ENCODE measurements at regions not wholly inside any gene's neighbourhood (a gene's known extent, or its start where the extent isn't known, plus 50 kb on each side); places are given as distances from the start of the nearest gene placed in this dataset.
"Not testable (repeated sequence)": the region's sequence is repeated elsewhere in the genome, so short reads cannot be mapped to it uniquely, and the experiment has no call there.

DNA sequence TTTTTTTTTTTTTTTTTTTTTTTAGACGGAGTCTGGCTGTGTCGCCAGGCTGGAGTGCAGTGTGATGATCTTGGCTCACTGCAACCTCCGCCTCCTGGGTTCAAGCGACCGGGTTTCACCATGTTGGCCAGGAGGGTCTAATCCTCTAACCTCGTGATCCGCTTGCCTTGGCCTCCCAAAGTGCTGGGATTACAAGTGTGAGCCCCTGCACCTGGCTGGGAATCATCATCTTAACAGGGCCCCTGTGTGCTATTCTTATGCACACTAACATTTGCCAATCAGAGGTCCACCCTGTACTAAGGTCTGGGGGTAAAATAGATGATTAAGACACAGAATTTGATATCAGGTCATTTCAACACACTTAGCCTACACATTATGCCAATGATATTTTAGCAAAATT, 278.7 kb upstream of the CHRM3 start:
- DNase-seq (ENCODE audit: low spot score): no peak
- TF ChIP-seq, protein P1, sequence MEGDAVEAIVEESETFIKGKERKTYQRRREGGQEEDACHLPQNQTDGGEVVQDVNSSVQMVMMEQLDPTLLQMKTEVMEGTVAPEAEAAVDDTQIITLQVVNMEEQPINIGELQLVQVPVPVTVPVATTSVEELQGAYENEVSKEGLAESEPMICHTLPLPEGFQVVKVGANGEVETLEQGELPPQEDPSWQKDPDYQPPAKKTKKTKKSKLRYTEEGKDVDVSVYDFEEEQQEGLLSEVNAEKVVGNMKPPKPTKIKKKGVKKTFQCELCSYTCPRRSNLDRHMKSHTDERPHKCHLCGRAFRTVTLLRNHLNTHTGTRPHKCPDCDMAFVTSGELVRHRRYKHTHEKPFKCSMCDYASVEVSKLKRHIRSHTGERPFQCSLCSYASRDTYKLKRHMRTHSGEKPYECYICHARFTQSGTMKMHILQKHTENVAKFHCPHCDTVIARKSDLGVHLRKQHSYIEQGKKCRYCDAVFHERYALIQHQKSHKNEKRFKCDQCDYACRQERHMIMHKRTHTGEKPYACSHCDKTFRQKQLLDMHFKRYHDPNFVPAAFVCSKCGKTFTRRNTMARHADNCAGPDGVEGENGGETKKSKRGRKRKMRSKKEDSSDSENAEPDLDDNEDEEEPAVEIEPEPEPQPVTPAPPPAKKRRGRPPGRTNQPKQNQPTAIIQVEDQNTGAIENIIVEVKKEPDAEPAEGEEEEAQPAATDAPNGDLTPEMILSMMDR (IDR thresholded peaks at IDR 0.05; ENCODE audit: extremely low read depth, insufficient read depth, missing control alignments): no peak
- in situ Hi-C loops (cut with MboI; ENCODE audit: low pct_unique_long_range_greater_than_20kb, low sequenced_read_pairs, unreplicated experiment): no loop called here

DNA sequence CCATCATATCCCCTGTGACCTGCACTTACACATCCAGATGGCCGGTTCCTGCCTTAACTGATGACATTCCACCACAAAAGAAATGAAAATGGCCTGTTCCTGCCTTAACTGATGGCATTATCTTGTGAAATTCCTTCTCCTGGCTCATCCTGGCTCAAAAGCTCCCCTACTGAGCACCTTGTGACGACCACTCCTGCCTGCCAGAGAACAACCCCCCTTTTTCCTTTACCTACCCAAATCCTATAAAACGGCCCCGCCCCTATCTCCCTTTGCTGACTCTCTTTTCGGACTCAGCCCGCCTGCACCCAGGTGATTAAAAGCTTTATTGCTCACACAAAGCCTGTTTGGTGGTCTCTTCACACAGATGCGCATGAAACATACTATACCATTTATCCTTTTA, 279.7 kb upstream of the CHRM3 start:
- DNase-seq (ENCODE audit: low spot score); in situ Hi-C loops (cut with MboI; ENCODE audit: low pct_unique_long_range_greater_than_20kb, low sequenced_read_pairs, unreplicated experiment): not testable (repeated sequence)

DNA sequence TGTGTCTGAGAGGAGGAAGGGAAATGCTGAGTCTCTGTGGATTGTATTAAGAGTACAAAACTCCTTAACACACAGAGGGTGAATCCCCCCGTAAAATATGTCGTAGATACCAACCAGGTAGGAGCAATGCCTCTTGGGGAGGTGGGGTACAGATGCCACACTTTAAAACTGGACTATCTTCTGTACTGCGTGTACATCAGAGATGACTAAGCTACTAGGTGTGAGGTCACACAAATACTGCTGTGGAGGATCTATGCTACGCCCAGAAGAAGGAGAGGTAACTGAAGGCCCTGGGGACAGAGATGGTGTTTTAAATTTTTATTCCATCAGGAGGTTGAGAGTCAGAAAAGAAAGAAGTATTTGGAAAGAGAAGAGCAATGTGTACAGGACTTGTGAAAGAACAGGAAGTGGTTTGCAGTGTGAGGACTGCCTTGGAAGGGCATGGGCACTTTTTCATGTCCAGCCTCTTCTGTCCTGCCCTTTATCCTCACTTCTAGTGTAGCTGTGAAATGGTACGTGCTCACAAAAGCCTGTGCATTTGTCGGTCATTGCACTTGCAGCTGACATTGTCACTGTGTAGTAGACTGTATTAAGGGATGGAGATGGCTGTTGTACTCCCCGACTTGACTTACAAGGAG, 287.8 kb upstream of the CHRM3 start:
- in situ Hi-C loops (cut with MboI; ENCODE audit: low pct_unique_long_range_greater_than_20kb, low sequenced_read_pairs, unreplicated experiment): no loop called here
- TF ChIP-seq, protein P1 (IDR thresholded peaks at IDR 0.05; ENCODE audit: extremely low read depth, insufficient read depth, missing control alignments): no peak
- DNase-seq (ENCODE audit: low spot score): no peak

DNA sequence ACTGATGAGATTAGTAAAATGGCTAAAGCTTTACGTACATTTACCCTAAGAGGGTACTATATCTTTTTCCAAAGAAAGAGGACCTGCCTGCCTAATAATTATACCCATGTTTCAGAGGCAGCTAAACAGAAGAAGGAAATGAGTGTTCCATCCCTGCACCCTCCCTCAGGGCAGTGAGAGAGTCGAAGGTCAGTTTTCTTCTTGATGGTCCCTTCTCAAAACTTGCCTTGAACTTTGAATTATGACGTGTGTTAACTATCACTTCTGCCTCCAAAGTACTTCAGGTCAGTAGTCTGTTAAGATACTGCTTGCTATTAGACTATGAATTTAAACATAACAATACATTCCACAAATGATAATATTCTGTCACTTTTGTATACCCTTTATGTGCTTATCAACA, 294.8 kb upstream of the CHRM3 start:
- in situ Hi-C loops (cut with MboI; ENCODE audit: low pct_unique_long_range_greater_than_20kb, low sequenced_read_pairs, unreplicated experiment): no loop called here
- DNase-seq (ENCODE audit: low spot score): no peak
- TF ChIP-seq, protein P1 (IDR thresholded peaks at IDR 0.05; ENCODE audit: extremely low read depth, insufficient read depth, missing control alignments): no peak

DNA sequence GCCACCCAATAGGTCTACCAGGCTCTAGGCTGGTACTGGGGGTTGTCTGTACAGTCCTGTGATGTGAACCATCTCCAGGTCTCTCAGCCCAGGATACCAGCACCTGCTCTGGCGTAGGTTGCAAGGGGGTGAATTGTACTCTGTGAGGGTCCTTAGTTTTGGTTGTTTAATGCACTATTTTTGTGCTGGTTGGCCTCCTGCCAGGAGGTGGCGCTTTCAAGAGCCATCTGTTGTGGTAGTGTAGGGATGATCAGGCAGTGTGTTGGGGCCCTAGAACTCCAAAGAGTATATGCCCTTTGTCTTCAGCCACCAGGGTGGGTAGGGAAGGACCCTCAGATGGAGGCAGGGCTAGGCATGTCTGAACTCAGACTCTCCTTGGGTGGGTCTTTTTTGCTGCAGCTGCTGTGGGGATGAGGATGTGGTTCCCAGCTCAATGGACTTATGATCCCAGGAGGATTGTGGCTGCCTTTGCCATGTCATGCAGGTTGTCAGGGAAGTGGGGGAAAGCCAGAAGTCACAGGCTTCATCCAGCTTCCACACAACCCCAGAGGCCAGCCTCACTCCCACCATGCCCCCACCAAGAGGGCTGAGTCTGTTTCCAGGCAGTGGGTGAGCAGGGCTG, 301.8 kb upstream of the CHRM3 start:
- TF ChIP-seq, protein P1 (IDR thresholded peaks at IDR 0.05; ENCODE audit: extremely low read depth, insufficient read depth, missing control alignments): no peak
- no peak for DNase-seq (ENCODE audit: low spot score)
- in situ Hi-C loops (cut with MboI; ENCODE audit: low pct_unique_long_range_greater_than_20kb, low sequenced_read_pairs, unreplicated experiment): no loop called here

DNA sequence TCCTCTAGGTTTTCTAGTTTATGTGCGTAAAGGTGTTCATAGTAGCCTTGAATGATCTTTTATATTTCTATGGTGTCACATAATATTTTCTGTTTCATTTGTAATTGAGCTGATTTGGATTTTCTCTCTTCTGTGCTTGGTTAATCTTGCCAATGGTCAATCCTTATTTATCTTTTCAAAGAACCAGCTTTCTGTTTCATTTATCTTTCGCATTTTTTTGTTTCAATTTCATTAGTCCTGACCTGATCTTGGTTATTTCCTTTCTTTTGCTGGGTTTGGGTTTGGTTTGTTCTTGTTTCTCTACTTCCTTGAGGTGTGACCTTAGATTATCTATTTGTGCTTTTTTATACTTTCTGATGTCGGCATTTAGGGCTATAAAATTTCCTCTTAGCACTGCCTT, 304.4 kb upstream of the CHRM3 start:
- in situ Hi-C loops (cut with MboI; ENCODE audit: low pct_unique_long_range_greater_than_20kb, low sequenced_read_pairs, unreplicated experiment); DNase-seq (ENCODE audit: low spot score): not testable (repeated sequence)

DNA sequence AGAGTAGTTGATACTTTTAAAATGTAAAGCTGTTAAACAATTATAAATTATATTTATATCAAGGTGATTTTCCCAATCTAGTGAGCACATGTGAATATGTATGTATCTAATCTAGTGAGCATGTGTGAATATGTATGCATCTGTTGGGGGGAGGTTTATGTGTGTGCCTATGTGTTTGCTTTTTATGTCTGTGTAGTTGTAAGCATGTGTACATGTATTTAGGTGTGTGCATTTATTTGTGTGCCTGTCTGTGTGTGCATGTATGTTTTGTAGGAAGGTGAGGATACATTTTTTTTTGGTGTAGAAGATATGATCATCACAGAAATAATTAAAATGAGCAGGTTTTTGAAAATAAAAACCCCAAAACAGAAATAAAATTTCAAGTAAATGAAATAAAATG, 318.9 kb upstream of the CHRM3 start:
- in situ Hi-C loops (cut with MboI; ENCODE audit: low pct_unique_long_range_greater_than_20kb, low sequenced_read_pairs, unreplicated experiment): no loop called here
- TF ChIP-seq, protein P1 (IDR thresholded peaks at IDR 0.05; ENCODE audit: extremely low read depth, insufficient read depth, missing control alignments): no peak
- no peak for DNase-seq (ENCODE audit: low spot score)
